ENCODE measurements at regions not wholly inside any gene's neighbourhood (a gene's known extent, or its start where the extent isn't known, plus 50 kb on each side); places are given as distances from the start of the nearest gene placed in this dataset.

DNA sequence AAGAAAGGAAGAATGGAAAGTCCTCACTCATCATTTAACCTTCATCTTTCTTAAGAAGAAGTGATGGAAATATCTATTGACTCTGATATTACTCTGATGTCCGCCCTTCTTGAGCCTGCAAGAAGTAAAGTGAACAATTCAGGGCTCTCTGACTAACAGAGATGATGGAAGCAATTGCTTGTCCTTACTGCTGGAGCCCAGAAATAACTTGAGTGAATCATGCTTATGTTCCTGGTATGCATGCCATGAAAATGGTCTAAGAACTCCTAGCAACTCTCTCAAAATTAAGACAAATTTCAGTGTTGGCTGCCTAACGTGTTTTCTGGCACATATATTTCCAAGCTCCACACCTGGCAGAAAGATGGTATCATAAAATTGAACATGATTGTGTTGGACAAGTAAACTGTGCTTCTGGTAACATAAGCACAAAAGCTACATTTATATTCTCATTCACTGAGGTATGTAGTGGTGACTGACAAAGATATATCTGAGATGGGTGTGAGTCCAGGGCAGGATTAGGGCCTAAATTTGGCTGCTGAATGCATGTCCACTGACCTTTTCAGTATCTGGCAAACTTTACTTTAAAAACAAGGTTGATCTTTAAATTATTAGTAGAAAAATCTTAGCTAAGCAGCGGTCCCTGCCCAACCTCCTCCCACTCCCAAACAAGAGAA is 109.2 kb upstream of the OTUD4 start:
- TF ChIP-seq CTCF (IDR thresholded peaks at IDR 0.05): no peak
- no peak for TF ChIP-seq ZFX (IDR thresholded peaks at IDR 0.05; ENCODE audit: borderline replicate concordance)

Data from 22Rv1 (cell line).